ENCODE measurements at regions not wholly inside any gene's neighbourhood (a gene's known extent, or its start where the extent isn't known, plus 50 kb on each side); places are given as distances from the start of the nearest gene placed in this dataset.

DNA sequence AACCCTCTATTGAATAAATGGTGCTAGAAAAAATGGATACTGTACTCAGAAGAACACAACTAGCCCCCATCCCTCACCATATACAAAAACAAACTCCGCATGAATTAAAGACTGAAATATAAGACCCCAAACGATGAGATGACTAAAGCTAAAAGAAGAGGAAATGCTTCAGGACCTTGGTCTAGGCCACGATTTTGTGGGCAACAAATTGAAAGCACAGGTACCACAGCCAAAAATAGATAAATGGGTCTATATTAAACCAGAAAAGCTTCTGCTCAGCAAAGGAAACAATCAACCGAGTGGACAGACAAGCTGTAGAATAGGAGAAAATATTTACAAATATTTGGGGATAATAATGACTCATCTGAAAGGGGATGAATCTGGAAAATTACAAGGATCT is 86.4 kb upstream of the DHRSX start:
- TF ChIP-seq, protein P1, sequence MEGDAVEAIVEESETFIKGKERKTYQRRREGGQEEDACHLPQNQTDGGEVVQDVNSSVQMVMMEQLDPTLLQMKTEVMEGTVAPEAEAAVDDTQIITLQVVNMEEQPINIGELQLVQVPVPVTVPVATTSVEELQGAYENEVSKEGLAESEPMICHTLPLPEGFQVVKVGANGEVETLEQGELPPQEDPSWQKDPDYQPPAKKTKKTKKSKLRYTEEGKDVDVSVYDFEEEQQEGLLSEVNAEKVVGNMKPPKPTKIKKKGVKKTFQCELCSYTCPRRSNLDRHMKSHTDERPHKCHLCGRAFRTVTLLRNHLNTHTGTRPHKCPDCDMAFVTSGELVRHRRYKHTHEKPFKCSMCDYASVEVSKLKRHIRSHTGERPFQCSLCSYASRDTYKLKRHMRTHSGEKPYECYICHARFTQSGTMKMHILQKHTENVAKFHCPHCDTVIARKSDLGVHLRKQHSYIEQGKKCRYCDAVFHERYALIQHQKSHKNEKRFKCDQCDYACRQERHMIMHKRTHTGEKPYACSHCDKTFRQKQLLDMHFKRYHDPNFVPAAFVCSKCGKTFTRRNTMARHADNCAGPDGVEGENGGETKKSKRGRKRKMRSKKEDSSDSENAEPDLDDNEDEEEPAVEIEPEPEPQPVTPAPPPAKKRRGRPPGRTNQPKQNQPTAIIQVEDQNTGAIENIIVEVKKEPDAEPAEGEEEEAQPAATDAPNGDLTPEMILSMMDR (conservative IDR thresholded peaks at IDR 0.05), result no peak
- no peak overlapping the region for H3K27ac Mint-ChIP-seq
- H3K36me3 Mint-ChIP-seq, result no peaks in the 10 kb centered on the region
- H3K4me1 Mint-ChIP-seq (ENCODE audit: unreplicated experiment), result peaks cover 13% of the 10 kb centered on the region
- peaks cover 47% of the 10 kb centered on the region for H3K27me3 Mint-ChIP-seq
- no peak overlapping the region for H3K4me3 Mint-ChIP-seq
- no peak for DNase-seq (ENCODE audit: extremely low spot score, unreplicated experiment)
- no peaks in the 10 kb centered on the region for H3K9me3 Mint-ChIP-seq

DNA sequence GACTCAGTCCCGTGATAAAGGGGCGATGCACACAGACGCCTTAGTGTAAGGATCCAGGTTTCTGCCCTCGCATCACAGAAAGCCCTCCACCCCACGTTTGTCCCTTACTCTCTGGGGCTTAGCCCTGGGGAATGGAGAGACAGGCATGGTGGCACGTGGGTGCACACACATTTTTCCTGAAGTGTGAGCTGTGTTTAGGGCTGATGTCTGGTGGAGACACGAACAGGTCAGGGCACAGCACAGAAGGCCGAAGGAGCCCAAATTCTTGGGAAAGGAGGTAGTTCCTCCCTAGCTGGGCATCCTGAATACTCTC is 84.3 kb upstream of the DHRSX start:
- H3K4me1 Mint-ChIP-seq (ENCODE audit: unreplicated experiment), result peaks cover 12% of the 10 kb centered on the region
- H3K27ac Mint-ChIP-seq, result peak overlapping the region; percentile 31
- peaks cover 67% of the 10 kb centered on the region for H3K27me3 Mint-ChIP-seq
- no peak for DNase-seq (ENCODE audit: extremely low spot score, unreplicated experiment)
- no peaks in the 10 kb centered on the region for H3K9me3 Mint-ChIP-seq
- H3K4me3 Mint-ChIP-seq, result peak overlapping the region; percentile 95
- no peaks in the 10 kb centered on the region for H3K36me3 Mint-ChIP-seq
- TF ChIP-seq, protein P1 (conservative IDR thresholded peaks at IDR 0.05), result no peak

DNA sequence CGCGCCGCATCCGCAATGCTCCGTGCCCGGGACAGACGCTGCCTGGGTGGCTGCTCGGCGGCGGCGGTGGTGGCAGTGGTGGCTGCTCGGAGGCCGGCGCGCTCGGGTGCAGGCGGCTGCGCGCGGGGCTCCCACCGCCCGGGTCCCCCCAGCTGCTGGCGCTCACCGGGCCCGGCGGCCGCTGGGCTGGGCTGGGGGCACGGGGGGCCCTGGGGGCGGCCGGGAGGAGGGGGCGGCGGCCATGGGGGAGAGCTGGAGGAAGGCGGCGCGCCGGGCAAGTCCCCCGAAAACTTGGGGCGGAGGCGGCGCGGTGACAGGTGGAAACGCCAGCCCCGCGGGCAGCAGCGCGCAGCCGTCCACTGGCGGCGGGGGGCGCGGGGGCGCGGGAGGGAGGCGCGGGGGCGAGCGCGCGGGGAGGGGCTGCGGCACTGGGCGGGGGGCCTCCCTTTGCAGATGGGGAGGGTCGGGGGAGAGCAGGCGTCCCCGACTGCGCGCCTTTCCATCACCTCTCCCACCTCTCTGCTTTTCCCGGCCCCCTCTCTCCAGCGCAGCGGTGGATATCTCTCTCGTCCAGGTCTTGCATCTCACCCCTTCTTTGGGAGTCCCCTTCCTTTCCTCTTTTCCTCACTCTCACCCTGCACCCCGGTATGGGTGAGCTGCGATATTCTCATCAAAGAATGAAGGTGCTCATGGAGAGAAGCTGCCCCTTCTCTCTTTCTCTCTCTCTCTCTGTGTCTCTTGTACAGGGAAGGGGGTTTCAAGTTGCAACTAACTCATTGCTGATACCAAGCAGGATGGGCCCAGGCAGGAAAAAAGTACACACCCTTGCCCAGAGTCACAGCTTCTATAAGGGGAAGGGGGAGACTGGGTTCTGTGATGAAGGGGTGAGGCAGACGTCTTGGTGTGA is 83.7 kb upstream of the DHRSX start:
- TF ChIP-seq, protein P1 (conservative IDR thresholded peaks at IDR 0.05), result no peak
- Mint-ChIP-seq H3K27ac (peak overlapping the region; percentile 31), H3K4me3 (peak overlapping the region; percentile 95), H3K4me1 (ENCODE audit: unreplicated experiment) (peaks cover 12% of the 10 kb centered on the region), H3K9me3 (no peaks in the 10 kb centered on the region), H3K27me3 (peaks cover 68% of the 10 kb centered on the region), H3K36me3 (no peaks in the 10 kb centered on the region)
- DNase-seq (ENCODE audit: extremely low spot score, unreplicated experiment), result no peak

DNA sequence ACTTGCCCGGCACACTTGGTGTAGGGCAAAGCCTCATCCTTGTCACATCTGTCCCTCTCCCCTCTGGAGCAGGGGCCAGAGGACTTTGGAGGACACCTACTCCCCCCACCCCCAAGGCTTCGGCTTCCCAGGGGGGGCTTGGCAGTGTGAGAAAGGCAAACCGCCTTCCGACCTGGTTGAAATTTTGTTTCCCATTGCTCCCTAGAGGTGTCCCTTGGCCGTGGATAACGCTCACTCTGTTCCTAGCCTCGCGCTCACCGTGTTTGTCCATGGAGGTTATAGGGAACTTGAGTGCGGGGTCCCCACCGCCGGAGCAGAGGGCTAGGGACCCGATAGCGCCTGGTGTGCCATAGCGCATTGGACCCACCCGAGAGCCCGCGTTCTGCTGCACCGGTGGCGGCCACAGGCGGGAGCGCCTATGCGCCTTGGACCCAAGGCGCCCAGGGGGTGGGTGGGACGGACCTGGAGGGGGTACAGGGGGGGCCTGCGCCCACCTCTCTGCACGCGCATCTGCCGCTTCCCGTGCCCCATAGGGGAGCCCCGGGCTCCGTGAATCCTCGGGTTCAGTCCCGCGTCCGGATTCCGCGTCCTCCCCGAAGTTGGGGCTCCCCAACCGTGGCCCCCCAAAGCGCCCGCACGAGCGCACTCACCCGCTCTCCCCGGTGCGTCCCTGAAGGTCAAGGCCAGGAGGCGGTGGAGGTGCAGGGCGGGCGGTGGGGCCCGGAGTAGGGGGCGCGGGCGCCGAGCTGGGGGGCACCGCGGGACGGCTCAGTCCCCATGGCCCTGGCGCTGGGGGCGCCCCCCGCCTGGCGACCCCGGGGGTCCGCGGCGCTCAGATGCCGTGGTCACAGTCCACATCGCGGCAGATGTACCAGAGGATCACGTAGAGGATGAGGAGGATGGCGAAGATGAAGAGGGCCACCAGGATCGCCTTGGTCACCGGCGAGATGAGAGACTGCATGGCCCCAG is 82.7 kb upstream of the DHRSX start:
- Mint-ChIP-seq H3K27me3 (peaks cover 71% of the 10 kb centered on the region), H3K9me3 (no peaks in the 10 kb centered on the region), H3K4me3 (peak overlapping the region; percentile 78), H3K36me3 (no peaks in the 10 kb centered on the region), H3K4me1 (ENCODE audit: unreplicated experiment) (peaks cover 16% of the 10 kb centered on the region), H3K27ac (no peak overlapping the region)
- TF ChIP-seq, protein P1 (conservative IDR thresholded peaks at IDR 0.05), result no peak
- DNase-seq (ENCODE audit: extremely low spot score, unreplicated experiment), result no peak

DNA sequence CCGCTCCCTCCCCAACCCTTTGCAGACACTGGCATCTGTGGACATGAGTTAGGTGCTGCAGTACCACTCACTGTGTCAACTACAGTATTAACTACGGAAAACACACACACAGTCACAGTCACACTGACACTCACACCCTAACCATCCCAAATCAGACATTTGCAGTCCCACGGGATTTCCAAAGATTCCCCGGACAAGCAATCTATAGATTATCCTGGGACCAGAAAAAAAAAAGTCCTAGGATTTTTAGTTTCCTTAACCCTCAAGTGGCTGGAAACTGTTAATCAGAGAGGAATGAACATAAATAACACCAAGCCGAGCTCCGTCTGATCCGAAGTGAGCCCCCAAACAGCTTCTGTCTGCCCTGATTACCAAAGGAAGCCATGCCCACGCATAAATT is 81.9 kb upstream of the DHRSX start:
- no peaks in the 10 kb centered on the region for H3K9me3 Mint-ChIP-seq

More for the DNA sequence above, 81.9 kb upstream of the DHRSX start:
- peaks cover 66% of the 10 kb centered on the region for H3K27me3 Mint-ChIP-seq
- DNase-seq (ENCODE audit: extremely low spot score, unreplicated experiment), result no peak
- H3K27ac Mint-ChIP-seq, result no peak overlapping the region
- H3K4me3 Mint-ChIP-seq, result peak overlapping the region; percentile 78
- H3K36me3 Mint-ChIP-seq, result no peaks in the 10 kb centered on the region
- TF ChIP-seq, protein P1 (conservative IDR thresholded peaks at IDR 0.05), result no peak
- H3K4me1 Mint-ChIP-seq (ENCODE audit: unreplicated experiment), result peaks cover 24% of the 10 kb centered on the region
